ENCODE measurements at regions not wholly inside any gene's neighbourhood (a gene's known extent, or its start where the extent isn't known, plus 50 kb on each side); places are given as distances from the start of the nearest gene placed in this dataset.

DNA sequence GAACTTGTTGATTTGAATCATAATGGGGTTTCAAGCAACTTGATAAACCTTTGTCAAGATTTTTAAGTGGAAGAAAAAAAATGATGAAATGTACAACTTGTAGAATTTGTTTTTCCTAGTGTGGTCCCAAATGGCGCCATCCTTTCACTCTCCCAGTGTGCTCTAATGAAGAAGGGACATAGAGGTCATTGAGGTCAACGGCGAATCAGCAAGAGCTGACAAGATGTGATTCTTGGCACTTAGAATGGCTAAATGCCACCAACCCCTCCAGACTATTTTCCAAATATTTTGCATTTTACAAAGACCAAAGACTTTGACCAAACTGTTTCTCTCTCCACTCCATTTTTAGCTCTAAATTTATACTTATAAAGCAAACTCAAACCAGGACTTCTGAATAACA lies 320.2 kb upstream of the MME start (continued):
- TF ChIP-seq, protein P1, sequence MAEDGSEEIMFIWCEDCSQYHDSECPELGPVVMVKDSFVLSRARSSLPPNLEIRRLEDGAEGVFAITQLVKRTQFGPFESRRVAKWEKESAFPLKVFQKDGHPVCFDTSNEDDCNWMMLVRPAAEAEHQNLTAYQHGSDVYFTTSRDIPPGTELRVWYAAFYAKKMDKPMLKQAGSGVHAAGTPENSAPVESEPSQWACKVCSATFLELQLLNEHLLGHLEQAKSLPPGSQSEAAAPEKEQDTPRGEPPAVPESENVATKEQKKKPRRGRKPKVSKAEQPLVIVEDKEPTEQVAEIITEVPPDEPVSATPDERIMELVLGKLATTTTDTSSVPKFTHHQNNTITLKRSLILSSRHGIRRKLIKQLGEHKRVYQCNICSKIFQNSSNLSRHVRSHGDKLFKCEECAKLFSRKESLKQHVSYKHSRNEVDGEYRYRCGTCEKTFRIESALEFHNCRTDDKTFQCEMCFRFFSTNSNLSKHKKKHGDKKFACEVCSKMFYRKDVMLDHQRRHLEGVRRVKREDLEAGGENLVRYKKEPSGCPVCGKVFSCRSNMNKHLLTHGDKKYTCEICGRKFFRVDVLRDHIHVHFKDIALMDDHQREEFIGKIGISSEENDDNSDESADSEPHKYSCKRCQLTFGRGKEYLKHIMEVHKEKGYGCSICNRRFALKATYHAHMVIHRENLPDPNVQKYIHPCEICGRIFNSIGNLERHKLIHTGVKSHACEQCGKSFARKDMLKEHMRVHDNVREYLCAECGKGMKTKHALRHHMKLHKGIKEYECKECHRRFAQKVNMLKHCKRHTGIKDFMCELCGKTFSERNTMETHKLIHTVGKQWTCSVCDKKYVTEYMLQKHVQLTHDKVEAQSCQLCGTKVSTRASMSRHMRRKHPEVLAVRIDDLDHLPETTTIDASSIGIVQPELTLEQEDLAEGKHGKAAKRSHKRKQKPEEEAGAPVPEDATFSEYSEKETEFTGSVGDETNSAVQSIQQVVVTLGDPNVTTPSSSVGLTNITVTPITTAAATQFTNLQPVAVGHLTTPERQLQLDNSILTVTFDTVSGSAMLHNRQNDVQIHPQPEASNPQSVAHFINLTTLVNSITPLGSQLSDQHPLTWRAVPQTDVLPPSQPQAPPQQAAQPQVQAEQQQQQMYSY (CRISPR knock-in tag; IDR thresholded peaks at IDR 0.05): no peak

DNA sequence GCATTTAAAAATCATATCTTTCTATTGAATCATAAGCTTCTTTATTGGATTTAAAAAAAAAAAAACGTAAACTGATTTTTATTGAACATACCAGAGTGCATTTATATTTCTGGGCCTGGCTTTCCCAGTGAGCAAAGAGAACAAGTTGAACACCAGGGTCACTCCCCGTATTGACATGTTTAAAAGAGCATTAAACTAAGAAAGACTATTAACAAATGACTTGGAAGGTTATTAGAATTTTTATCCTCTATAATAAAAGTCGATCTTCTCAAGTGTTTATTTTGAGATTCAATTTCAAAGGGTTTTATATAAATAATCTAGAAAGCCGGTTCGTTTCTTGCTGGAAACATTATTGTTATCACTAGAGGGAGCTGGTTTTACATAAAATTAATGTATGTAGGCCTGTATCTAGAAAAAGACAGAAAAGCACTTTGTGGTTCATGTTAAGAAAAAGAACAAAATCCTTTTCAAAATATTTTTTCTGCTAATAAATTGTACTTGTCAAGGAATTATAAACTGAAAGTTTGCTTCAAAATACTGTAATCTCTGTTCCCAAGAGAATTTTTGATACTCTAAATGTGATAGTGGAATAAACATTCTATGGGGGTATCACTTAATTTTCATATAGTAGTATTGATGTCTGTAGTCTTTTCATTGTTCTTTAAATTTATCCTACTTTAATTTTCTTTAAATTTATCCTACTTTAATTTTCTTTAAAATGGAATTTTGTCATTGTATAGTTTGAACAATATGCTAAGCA lies 321.8 kb upstream of the MME start:
- ChIA-PET POLR2A (no interaction called here), CTCF (interaction anchor here (0.7 to 0.8 kb wide), 2 partner anchors 206 to 1682 kb away, joined by 3 read pairs; no protein-coding TSS in a partner anchor)
- peaks cover 6% of the 10 kb centered on the region for H3K9me3 Mint-ChIP-seq
- no peaks in the 10 kb centered on the region; the same call in 1 of the 2 replicates for H3K27me3 Mint-ChIP-seq (ENCODE audit: low read depth)
- H3K27ac Mint-ChIP-seq: no peak overlapping the region
- ATAC-seq (no peak), DNase-seq (ENCODE audit: low spot score) (no peak)
- TF ChIP-seq E2F4 (CRISPR knock-in tag; IDR thresholded peaks at IDR 0.05; ENCODE audit: borderline replicate concordance, low read depth) (no peak), TCF7 (CRISPR knock-in tag; IDR thresholded peaks at IDR 0.05; ENCODE audit: low read depth) (no peak), ETV6 (CRISPR knock-in tag; IDR thresholded peaks at IDR 0.05) (no peak), TP53 (CRISPR knock-in tag; IDR thresholded peaks at IDR 0.05) (no peak), ELF4 (CRISPR knock-in tag; IDR thresholded peaks at IDR 0.05; ENCODE audit: low read depth) (no peak)
- TF ChIP-seq, protein P2, sequence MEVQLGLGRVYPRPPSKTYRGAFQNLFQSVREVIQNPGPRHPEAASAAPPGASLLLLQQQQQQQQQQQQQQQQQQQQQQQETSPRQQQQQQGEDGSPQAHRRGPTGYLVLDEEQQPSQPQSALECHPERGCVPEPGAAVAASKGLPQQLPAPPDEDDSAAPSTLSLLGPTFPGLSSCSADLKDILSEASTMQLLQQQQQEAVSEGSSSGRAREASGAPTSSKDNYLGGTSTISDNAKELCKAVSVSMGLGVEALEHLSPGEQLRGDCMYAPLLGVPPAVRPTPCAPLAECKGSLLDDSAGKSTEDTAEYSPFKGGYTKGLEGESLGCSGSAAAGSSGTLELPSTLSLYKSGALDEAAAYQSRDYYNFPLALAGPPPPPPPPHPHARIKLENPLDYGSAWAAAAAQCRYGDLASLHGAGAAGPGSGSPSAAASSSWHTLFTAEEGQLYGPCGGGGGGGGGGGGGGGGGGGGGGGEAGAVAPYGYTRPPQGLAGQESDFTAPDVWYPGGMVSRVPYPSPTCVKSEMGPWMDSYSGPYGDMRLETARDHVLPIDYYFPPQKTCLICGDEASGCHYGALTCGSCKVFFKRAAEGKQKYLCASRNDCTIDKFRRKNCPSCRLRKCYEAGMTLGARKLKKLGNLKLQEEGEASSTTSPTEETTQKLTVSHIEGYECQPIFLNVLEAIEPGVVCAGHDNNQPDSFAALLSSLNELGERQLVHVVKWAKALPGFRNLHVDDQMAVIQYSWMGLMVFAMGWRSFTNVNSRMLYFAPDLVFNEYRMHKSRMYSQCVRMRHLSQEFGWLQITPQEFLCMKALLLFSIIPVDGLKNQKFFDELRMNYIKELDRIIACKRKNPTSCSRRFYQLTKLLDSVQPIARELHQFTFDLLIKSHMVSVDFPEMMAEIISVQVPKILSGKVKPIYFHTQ (CRISPR knock-in tag; IDR thresholded peaks at IDR 0.05): no peak
- TF ChIP-seq, protein P3, sequence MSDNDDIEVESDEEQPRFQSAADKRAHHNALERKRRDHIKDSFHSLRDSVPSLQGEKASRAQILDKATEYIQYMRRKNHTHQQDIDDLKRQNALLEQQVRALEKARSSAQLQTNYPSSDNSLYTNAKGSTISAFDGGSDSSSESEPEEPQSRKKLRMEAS (CRISPR knock-in tag; IDR thresholded peaks at IDR 0.05): no peak
- TF ChIP-seq, protein P4, sequence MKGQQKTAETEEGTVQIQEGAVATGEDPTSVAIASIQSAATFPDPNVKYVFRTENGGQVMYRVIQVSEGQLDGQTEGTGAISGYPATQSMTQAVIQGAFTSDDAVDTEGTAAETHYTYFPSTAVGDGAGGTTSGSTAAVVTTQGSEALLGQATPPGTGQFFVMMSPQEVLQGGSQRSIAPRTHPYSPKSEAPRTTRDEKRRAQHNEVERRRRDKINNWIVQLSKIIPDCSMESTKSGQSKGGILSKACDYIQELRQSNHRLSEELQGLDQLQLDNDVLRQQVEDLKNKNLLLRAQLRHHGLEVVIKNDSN (CRISPR knock-in tag; IDR thresholded peaks at IDR 0.05): no peak
- H3K4me3 Mint-ChIP-seq: no peak overlapping the region
- H3K36me3 Mint-ChIP-seq: no peaks in the 10 kb centered on the region
- H3K4me1 Mint-ChIP-seq: peaks cover 5% of the 10 kb centered on the region; the same call in 1 of the 2 replicates

GRCh38 chr3:154753101-154753500 lies 323.1 kb upstream of the GPR149 start:
- no peak for ATAC-seq
- H3K4me1 Mint-ChIP-seq: no peaks in the 10 kb centered on the region; the same call in 1 of the 2 replicates
- no peak overlapping the region for H3K4me3 Mint-ChIP-seq
- no peak for DNase-seq (ENCODE audit: low spot score)
- CTCF ChIA-PET: no interaction called here
- no peaks in the 10 kb centered on the region; the same call in 1 of the 2 replicates for H3K27me3 Mint-ChIP-seq (ENCODE audit: low read depth)
- POLR2A ChIA-PET: no interaction called here
- H3K9me3 Mint-ChIP-seq: peaks cover 6% of the 10 kb centered on the region
- H3K27ac Mint-ChIP-seq: no peak overlapping the region
- TF ChIP-seq GRHL2 (CRISPR knock-in tag; IDR thresholded peaks at IDR 0.05; ENCODE audit: insufficient replicate concordance, severe bottlenecking) (no peak), CREB1 (CRISPR knock-in tag; IDR thresholded peaks at IDR 0.05) (no peak), TEAD4 (CRISPR knock-in tag; IDR thresholded peaks at IDR 0.05) (no peak), GTF2I (CRISPR knock-in tag; conservative IDR thresholded peaks at IDR 0.05) (no peak), FOXP1 (CRISPR knock-in tag; IDR thresholded peaks at IDR 0.05; ENCODE audit: borderline replicate concordance) (no peak), CDX4 (CRISPR knock-in tag; IDR thresholded peaks at IDR 0.05; ENCODE audit: borderline replicate concordance) (no peak), ZMAT4 (CRISPR knock-in tag; IDR thresholded peaks at IDR 0.05) (no peak), ZNF671 (CRISPR knock-in tag; IDR thresholded peaks at IDR 0.05) (no peak), ZBTB21 (CRISPR knock-in tag; IDR thresholded peaks at IDR 0.05; ENCODE audit: borderline replicate concordance) (no peak), OVOL2 (CRISPR knock-in tag; IDR thresholded peaks at IDR 0.05; ENCODE audit: borderline replicate concordance) (no peak), HMGA2 (CRISPR knock-in tag; IDR thresholded peaks at IDR 0.05) (no peak)
- no peaks in the 10 kb centered on the region for H3K36me3 Mint-ChIP-seq

Data from WTC11 (cell line).